ENCODE measurements at regions not wholly inside any gene's neighbourhood (a gene's known extent, or its start where the extent isn't known, plus 50 kb on each side); places are given as distances from the start of the nearest gene placed in this dataset.
A peak's percentile ranks its signal among the peaks of the same experiment; 100 is the strongest.

- DNase-seq = no peak
These were observed 61.0 kb upstream of the DTNA start for GRCh38 chr18:34649080-34649479.

DNA sequence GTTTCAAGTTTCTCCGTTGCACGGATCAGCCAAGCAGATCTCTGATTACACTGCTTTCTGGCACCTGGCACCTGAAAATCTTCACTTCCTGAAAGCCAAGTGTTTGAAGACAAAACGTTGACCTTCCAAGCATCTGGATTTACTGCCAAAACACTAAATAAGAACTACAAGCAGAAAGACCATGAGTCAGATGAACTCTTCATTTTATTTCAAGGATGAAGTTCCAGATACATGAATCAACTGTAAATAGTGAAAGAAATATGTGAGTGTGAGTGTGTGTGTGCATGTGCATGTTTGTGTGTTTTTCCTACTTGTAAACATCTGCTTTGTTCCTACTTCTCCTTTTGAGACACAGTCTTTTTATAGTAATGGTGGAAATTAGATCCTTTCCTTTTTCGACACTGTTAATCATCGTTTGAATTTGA, 60.0 kb upstream of the DTNA start:
- DNase-seq = no peak

GRCh38 chr18:34651586-34652369, 58.3 kb upstream of the DTNA start:
- no peak for DNase-seq

GRCh38 chr18:34655131-34655530, 55.0 kb upstream of the DTNA start:
- no peak for DNase-seq

DNA sequence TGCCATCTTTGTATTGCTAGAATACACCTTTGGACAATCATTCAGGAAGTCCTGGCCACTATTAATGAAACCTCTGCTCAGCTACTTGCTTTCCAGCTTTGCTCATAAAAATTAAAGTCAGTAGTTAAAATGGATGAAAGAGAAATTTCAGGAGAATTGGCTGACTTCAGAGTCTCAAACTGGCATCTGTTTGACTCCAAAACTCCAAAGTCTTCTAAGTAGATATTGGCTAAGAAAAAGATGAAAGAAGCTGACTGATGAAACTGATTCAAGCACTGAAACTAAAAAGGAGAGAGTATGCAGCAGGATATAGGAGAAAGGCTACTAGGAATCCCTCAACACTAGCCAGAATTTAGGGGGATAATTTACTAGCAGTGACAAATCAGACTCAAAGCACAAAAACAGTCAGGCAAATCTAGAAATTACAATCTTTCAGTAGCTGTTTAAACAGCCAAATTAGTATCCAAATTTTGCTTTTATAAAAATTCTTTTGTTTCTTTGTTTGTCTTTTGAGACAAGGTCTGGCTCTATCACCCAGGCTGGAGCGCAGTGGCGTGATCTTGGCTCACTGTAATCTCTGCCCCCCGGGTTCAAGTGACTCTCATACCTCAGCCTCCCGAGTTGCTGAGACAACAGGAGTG, 52.1 kb upstream of the DTNA start:
- no peak for DNase-seq

- DNase-seq = peak; percentile 51
These were observed 50.2 kb upstream of the DTNA start for GRCh38 chr18:34659579-34660517.

Data from NCI-H748 treated with DMSO at 0.1 percent for 48 hours (cell line).